Prostate gland (tissue), 2 donors: ENCODE measurements at regions not wholly inside any gene's neighbourhood (a gene's known extent, or its start where the extent isn't known, plus 50 kb on each side); places are given as distances from the start of the nearest gene placed in this dataset.

Source experiments
- POLR2A ChIP-seq: fragments of 450-650 bp; IDR thresholded peaks from one replicate; pipeline ENCODE4 v1.6.1; 2016; ENCODE audit warnings: antibody characterized with exemption, mild to moderate bottlenecking
- POLR2AphosphoS5 ChIP-seq: sonication (generic); formaldehyde crosslinking; IDR thresholded peaks from one replicate; pipeline ENCODE4 v1.6.1; 2017; ENCODE audit warnings: antibody characterized with exemption
- TF ChIP-seq, protein P1 (sequence below), 4 experiments: fragments of 200-600 bp in 2 of 4; fragments of 450-650 bp in 2 of 4; sonication (generic) in 2 of 4; IDR thresholded peaks; 1 replicate in 3 of 4; 2 replicates in 1 of 4; pipeline ENCODE4 v1.5.1; 2016 to 2019; ENCODE audit warnings: antibody characterized with exemption in 4 of 4, mild to moderate bottlenecking in 2 of 4, moderate library complexity in 2 of 4

DNA sequence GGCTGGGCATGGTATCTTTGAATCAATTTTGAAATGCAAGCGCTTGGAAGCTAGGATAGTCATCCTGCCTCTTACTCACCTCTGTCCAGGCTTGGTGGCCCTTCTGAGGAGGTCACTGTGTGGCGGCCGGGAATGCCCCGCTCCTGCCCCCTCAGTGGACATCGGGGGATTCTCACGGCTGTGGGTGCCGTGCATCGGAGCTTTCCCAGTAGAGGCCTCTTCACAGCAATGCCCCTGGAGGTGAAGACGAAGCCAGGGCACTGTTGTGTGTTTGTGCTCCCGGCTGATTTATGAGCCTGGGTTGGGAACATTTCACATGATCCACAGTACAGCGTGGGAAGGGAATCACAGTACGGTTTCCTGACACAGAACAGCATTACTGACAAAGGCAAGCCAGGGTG is 147.5 kb downstream of the NXNL2 start:
- TF ChIP-seq, protein P1, sequence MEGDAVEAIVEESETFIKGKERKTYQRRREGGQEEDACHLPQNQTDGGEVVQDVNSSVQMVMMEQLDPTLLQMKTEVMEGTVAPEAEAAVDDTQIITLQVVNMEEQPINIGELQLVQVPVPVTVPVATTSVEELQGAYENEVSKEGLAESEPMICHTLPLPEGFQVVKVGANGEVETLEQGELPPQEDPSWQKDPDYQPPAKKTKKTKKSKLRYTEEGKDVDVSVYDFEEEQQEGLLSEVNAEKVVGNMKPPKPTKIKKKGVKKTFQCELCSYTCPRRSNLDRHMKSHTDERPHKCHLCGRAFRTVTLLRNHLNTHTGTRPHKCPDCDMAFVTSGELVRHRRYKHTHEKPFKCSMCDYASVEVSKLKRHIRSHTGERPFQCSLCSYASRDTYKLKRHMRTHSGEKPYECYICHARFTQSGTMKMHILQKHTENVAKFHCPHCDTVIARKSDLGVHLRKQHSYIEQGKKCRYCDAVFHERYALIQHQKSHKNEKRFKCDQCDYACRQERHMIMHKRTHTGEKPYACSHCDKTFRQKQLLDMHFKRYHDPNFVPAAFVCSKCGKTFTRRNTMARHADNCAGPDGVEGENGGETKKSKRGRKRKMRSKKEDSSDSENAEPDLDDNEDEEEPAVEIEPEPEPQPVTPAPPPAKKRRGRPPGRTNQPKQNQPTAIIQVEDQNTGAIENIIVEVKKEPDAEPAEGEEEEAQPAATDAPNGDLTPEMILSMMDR (IDR thresholded peaks at IDR 0.05): no peak
- TF ChIP-seq POLR2A (no peak), POLR2AphosphoS5 (peak; percentile 28)
